Lung (tissue), 11 donors: ENCODE measurements at regions not wholly inside any gene's neighbourhood (a gene's known extent, or its start where the extent isn't known, plus 50 kb on each side); places are given as distances from the start of the nearest gene placed in this dataset.

Experiments used
- ATAC-seq: fragments of 200-7000 bp; cut with Tn5 transposase; one replicate; pipeline ENCODE4 v1.9.1; 2020; ENCODE audit warnings: moderate number of reproducible peaks; ENCODE audit not compliant: insufficient read depth, low FRiP score
- DNase-seq, 3 donors: peaks; one replicate each; pipeline ENCODE4 v3.0.0-alpha.2; 2013 to 2017
- H3K27ac ChIP-seq, 2 donors: one replicate each; pipeline ENCODE4 v1.5.1; 2013; ENCODE audit warnings: mild to moderate bottlenecking in 2 of 2, moderate library complexity in 2 of 2, control low read depth in 1 of 2, inconsistent platforms in 1 of 2, low read depth in 1 of 2, low read length in 1 of 2
- H3K27me3 ChIP-seq, 3 donors: one replicate each; pipeline ENCODE4 v1.5.1; 2013; ENCODE audit warnings: low read length in 2 of 3; ENCODE audit not compliant: control insufficient read depth in 3 of 3, insufficient read depth in 3 of 3
- H3K36me3 ChIP-seq, 4 donors: one replicate each; pipeline ENCODE4 v1.5.1; 2013; ENCODE audit warnings: low read length in 4 of 4, mild to moderate bottlenecking in 1 of 4, moderate library complexity in 1 of 4; ENCODE audit not compliant: control insufficient read depth in 4 of 4, insufficient read depth in 4 of 4
- H3K4me1 ChIP-seq, 5 donors: one replicate each; pipeline ENCODE4 v1.5.1; 2013; ENCODE audit warnings: low read length in 5 of 5, mild to moderate bottlenecking in 2 of 5, moderate library complexity in 1 of 5; ENCODE audit not compliant: control insufficient read depth in 5 of 5, insufficient read depth in 5 of 5
- H3K4me3 ChIP-seq: one replicate; pipeline ENCODE4 v1.5.1; 2013; ENCODE audit warnings: mild to moderate bottlenecking, control low read depth, moderate library complexity
- H3K9ac ChIP-seq, 2 donors: one replicate each; pipeline ENCODE4 v1.5.1; 2013; ENCODE audit warnings: low read length in 2 of 2, control low read depth in 1 of 2; ENCODE audit not compliant: insufficient read depth in 1 of 2
- H3K9me3 ChIP-seq, 4 donors: one replicate each; pipeline ENCODE4 v1.5.1; 2013; ENCODE audit warnings: low read length in 3 of 4, mild to moderate bottlenecking in 1 of 4, moderate library complexity in 1 of 4; ENCODE audit not compliant: control insufficient read depth in 4 of 4, insufficient read depth in 3 of 4
- CTCF ChIP-seq: IDR thresholded peaks from 2 replicates; pipeline ENCODE4 v1.5.1; 2012; ENCODE audit warnings: mild to moderate bottlenecking; ENCODE audit errors: control extremely low read depth, extremely low read depth
- WGBS, 2 donors: extraction: QIAGEN DNeasy Blood & Tissue Kit; methylation state at CpG; one replicate each; pipeline ENCODE4 v1.1.7; 2013; 5-methylcytosine and 5-hydroxymethylcytosine counted together
- donor health status: control.
- donor health status: control.
- donor health status: Bipolar disorder and iron deficiency.
- donor health status: healthy.
- donor health status: DM: yes; HTN: yes; CAD: no.

GRCh38 chr18:25875551-25876240 lies 214.7 kb downstream of the SS18 start:
- 59 to 69% methylated on average over 7 of the region's 7 CpGs for WGBS, 2 donors
- Histone ChIP-seq H3K36me3 (no peaks in the 10 kb centered on the region), H3K27ac (no peak overlapping the region), H3K27me3 (no peaks in the 10 kb centered on the region), H3K4me1 (peaks cover 0 to 19% (median 5%) of the 10 kb centered on the region in 5 donors), H3K9ac (no peak overlapping the region), H3K9me3 (peaks cover 0 to 5% (median 0%) of the 10 kb centered on the region in 4 donors), H3K4me3 (no peak overlapping the region)
- ATAC-seq = no peak
- no peak for TF ChIP-seq CTCF
- peak; percentile 26 to 50 (median 42) for DNase-seq

GRCh38 chr18:25873833-25874232 lies 216.6 kb downstream of the SS18 start:
- 75 to 79% methylated on average over 3 of the region's 3 CpGs for WGBS, 2 donors
- ATAC-seq = no peak
- TF ChIP-seq CTCF = no peak

GRCh38 chr18:25866331-25866730 lies 224.1 kb downstream of the SS18 start:
- H3K27me3 ChIP-seq = peaks cover 0 to 6% (median 3%) of the 10 kb centered on the region in 3 donors
- TF ChIP-seq CTCF = no peak
- H3K4me1 ChIP-seq = no peaks in the 10 kb centered on the region
- H3K27ac ChIP-seq = no peak overlapping the region
- H3K9ac ChIP-seq = no peak overlapping the region
- DNase-seq = no peak
- WGBS, 2 donors = 88 to 94% methylated on average over 3 of the region's 3 CpGs
- ATAC-seq = no peak
- no peaks in the 10 kb centered on the region for H3K36me3 ChIP-seq
- peaks cover 0 to 2% (median 0%) of the 10 kb centered on the region in 4 donors for H3K9me3 ChIP-seq
- no peak overlapping the region for H3K4me3 ChIP-seq

More at GRCh38 chr18:25873833-25874232, 216.6 kb downstream of the SS18 start:
- no peak for DNase-seq
- H3K4me3 ChIP-seq = no peak overlapping the region
- H3K4me1 ChIP-seq = peaks cover 0 to 19% (median 5%) of the 10 kb centered on the region in 5 donors
- peaks cover 0 to 5% (median 0%) of the 10 kb centered on the region in 4 donors for H3K9me3 ChIP-seq
- H3K9ac ChIP-seq = no peak overlapping the region
- H3K36me3 ChIP-seq = no peaks in the 10 kb centered on the region
- no peak overlapping the region for H3K27ac ChIP-seq
- no peaks in the 10 kb centered on the region for H3K27me3 ChIP-seq
